ENCODE measurements at regions not wholly inside any gene's neighbourhood (a gene's known extent, or its start where the extent isn't known, plus 50 kb on each side); places are given as distances from the start of the nearest gene placed in this dataset.

GRCh38 chr12:128047266-128048060, 219.5 kb upstream of the TMEM132C start:
- DNase-seq = no peak

- no peak for DNase-seq
Observed at GRCh38 chr12:128052331-128052730, 214.6 kb upstream of the TMEM132C start.

- DNase-seq = no peak
Observed at GRCh38 chr12:128052777-128053176, 214.2 kb upstream of the TMEM132C start.

DNA sequence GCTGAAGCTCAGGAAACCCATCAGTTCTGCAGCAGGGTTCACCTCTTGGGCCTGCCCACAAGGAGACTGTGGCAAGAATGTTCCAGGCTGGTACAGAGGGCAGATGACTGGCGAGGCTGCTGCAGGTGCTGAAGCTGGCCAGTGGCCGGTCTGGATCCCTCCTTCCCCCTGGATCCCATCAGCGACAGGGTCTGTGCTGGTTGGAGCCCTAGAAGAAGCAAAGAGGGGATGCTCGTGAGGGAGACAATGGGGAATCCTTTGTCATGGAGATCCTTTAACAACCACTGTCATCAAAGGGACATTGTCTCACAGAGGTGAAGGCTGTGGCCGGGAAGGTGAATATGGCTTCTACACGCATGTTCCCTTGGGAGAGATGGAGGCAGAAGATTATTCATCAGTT, 211.4 kb upstream of the TMEM132C start:
- no peak for DNase-seq

DNA sequence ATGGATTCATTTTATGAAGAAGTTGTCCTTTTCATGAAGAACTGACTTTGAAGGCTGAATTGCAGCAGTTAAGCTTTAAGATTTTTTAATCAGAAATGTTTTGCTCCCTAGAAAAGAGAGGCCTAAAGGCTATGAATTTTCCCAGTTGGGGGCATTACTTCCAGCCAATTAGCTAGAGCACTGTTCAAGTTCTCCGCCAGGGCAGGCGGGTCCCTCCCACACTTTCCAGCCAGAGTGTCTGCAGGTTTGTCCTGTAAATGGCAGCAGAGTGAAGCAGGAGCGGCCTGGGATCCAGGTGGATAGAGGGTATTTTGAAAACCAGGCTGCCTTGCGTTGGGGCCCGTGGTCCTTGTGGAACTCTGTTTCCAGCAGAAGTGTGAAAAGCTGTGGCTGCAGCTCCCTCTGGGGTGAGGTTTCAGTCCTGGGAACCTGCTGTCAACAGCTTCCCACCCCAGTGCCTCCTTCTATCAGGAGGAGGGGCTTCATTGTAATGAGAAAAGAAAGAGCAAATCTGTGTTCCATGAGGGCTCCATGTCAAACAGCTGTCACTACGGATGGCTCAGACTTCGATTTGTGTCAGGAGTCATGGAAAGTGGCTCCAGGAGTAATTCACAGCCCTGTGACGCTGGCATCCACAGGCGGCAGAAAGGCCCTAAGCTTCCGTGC, 210.7 kb upstream of the TMEM132C start:
- DNase-seq = no peak

- DNase-seq = no peak
Observed at GRCh38 chr12:128057586-128057985, 209.4 kb upstream of the TMEM132C start.

GRCh38 chr12:128059621-128060370, 207.2 kb upstream of the TMEM132C start:
- DNase-seq = no peak

GRCh38 chr12:128068211-128068610, 198.8 kb upstream of the TMEM132C start:
- no peak for DNase-seq

- no peak for DNase-seq
Observed at GRCh38 chr12:128069359-128069997, 197.5 kb upstream of the TMEM132C start.

DNA sequence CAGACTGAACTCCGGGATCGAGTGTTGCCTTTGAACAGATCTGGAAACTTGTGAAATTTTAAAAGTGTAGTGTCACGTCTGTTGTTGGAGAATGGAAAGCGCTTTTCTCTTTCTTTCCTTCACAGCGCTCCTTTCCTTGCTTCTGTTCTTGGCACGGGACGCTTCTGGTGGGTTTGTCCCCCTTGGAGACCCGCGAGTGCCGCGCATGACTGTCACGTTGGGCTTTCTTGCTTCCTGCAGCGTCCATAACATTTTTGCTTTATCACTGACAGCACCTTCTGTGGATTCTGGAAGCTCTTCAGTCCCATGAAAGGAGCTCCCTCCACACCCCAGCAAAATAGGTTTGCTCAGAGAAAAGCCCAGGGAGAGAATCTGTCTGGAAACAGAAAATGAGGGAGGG, 193.0 kb upstream of the TMEM132C start:
- no peak for DNase-seq

DNA sequence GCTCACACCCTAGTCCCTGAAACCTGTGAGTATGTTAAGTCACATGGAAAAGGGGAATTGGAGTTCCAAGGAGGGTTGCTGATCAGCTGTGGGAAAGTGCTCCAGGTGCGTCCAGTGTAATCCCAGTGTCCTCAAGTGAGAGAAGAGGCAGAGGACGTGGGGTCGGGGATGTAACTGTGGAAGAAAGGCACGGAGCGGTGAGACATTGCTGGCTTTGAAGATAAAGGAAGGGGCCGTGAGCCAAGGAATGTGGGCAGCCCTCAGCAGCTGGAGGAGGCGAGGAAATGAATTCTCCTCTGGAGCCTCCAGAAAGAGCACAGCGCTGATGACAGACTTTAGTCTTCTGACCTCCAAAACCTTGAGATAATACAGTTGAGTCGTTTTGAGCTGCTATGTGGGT, 191.6 kb upstream of the TMEM132C start:
- DNase-seq = no peak

DNA sequence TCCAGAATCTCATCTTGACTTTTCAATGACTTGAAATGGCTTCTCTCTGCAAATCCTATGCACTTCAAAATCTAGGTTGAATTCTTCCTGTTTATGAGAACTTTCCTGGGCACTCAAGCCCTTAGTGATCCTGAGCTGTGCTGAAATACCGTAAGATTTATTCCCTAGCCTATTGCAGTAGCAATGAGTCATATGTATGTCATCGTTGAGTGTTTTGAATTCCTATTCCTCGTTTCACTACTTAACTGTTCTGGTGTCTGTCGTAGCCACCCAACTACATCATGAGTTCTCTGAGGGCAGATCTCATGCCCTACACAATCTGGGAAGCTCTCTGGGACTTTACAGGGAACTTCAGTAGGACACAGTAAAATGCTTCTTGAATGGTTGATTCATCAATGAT, 190.8 kb upstream of the TMEM132C start:
- no peak for DNase-seq

DNA sequence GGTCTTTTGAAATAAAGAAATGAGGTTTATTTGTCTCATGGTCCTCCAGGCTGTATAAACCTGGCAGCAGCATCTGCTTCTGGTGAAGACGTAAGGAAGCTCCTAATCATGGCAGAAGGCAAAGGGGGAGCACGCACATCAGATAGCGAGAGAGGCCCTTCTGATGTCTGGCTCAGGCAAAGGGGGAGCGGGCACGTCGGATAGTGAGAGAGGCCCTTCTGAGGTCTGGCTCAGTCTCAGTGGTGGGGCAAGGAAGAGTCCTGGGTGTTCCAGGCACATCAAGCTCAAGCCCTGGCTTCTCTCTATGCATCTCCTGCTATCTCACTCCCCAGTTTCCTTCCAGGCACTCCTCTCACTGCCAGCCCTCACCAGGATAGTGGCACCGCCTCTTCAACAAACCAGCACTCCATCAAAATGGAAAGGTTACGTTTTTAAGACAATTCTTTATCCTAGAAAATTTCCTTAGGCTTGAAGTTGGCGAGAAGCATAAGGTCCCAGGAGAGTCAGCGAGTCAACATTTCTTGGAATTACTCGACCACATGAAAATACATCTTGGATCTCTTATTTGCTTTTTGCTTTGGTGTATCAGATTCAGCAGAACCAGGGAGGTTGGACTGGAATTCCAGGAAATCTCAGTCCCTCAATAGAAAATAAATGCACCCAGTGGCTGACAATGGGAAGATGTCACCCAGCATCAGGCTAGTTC, 189.6 kb upstream of the TMEM132C start:
- DNase-seq = no peak

DNA sequence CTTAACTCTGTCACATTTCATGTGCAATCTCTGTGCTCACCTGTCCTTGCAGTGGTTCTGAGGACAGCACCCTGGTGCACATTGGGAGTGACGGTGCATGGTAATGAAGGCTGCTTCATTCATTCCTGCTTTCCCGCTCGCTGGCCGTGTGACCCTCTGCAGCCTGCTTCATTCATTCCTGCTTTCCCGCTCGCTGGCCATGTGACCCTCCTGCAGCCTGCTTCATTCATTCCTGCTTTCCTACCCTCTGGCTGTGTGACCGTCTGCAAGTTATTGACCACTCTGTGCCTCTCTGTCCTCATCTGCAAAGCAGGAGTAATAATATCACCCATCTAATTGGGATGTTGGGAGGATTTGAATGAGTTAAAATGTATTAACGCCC, 189.1 kb upstream of the TMEM132C start:
- DNase-seq = no peak

DNA sequence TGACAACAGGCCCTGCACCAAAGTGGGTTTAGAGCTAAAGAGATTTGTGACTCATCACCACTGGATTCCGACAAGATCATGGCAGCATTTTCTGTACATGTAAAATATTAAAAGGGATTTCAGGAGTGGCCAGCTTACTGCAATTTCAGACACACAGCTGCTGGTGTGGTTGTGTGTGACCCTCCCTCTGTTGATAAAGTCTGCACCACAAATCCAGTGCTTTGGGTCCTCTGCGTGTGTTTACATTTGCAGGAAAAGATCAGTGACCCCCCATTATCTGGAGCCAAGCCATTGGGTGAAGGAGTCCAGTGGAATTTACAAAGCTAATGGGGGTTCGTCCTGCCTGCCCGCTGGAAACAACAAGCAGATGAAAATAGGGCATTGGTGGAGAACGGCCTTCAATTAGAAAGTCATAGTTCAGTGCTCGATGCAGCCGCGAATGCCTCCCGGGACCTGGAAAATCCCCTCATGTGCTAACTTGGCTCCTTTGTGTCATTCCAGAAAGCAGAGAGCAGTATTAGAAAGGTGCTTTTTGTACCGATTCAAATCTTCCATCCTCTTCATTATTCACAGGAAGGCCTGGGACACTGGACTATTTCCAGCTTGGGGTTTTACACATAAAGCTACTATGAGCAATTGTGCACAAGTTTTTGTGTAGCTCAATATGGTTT, 188.5 kb upstream of the TMEM132C start:
- no peak for DNase-seq

GRCh38 chr12:128079446-128079845, 187.5 kb upstream of the TMEM132C start:
- no peak for DNase-seq

- no peak for DNase-seq
Observed at GRCh38 chr12:128083132-128083729, 183.7 kb upstream of the TMEM132C start.

DNA sequence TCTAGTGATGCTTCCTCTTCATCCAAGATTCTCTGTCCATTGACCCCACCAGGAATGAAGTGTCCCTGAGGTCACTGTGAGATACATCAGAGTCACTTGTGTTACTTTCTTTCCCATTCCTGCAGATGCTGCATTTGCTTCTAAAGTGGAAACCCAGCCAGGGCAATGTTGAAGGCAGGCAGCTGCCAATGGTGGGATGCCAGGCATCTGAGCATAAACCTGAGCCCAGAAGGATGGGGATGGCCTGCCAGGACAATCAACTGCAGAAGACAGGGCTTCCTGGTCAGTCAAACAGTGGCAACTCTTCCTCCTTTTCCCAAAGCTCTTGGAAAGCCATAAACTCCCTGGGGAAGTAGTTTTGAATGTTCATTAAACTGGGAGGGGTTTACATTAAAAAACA, 178.0 kb upstream of the TMEM132C start:
- DNase-seq = no peak

GRCh38 chr12:128089961-128090360, 177.0 kb upstream of the TMEM132C start:
- no peak for DNase-seq

DNA sequence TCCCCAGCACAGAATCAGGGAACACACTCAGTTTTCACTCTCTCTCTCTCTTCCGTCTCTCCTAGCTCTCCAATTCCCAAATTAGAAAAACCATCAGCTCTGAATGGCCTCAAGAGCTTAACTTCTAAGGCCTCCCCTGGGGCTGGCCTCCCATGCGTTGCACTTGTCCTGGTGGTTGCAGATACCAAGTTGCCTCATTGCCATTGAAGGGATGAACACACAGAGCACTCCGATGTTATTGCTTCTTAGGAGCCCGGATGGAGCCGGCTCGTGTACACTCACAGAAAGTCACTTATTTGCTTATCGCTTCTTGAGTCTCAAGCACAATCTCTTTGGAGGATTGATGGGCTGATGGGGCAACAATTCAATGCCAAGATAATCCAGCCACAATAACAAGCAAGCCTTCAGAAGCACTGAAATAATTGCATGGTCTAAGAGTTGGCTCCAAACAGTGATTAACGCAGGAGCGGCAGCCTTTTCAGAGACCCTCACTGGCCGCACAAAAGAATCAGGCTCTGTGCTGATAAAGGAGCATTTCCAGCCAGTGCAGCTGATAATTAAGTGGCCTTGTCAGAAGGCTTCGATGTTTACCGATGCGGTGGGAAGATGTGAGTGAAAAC, 175.8 kb upstream of the TMEM132C start:
- DNase-seq = no peak

DNA sequence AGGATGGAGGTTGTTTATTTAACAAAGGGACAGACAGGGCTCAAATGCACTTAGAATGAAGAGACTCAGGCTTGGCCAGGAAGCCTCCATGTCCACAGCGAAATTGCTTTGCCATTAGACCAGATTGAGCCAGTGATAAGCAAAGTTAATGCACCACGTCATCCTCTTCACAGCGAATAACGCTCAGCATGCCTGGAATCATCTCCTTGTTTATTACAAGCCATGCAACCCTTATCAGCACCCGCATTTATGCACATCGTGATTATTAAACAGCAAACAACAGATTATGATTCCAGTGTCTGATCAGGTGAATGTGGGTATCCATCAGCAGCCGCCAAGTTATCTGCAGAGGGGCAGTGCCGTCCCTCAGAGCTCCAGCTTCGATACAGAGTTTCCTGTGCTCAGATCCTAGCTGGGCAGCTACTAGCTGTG, 175.0 kb upstream of the TMEM132C start:
- DNase-seq = no peak
